Lung (tissue), 11 donors: ENCODE measurements at regions not wholly inside any gene's neighbourhood (a gene's known extent, or its start where the extent isn't known, plus 50 kb on each side); places are given as distances from the start of the nearest gene placed in this dataset.
A peak's percentile ranks its signal among the peaks of the same experiment; 100 is the strongest.

ENCODE experiments used
- ATAC-seq: fragments of 200-7000 bp; cut with Tn5 transposase; one replicate; pipeline ENCODE4 v1.9.1; 2020; ENCODE audit warnings: moderate number of reproducible peaks; ENCODE audit not compliant: insufficient read depth, low FRiP score
- DNase-seq, 3 donors: peaks; one replicate each; pipeline ENCODE4 v3.0.0-alpha.2; 2013 to 2017
- H3K27ac ChIP-seq, 2 donors: one replicate each; pipeline ENCODE4 v1.5.1; 2013; ENCODE audit warnings: mild to moderate bottlenecking in 2 of 2, moderate library complexity in 2 of 2, control low read depth in 1 of 2, inconsistent platforms in 1 of 2, low read depth in 1 of 2, low read length in 1 of 2
- H3K27me3 ChIP-seq, 3 donors: one replicate each; pipeline ENCODE4 v1.5.1; 2013; ENCODE audit warnings: low read length in 2 of 3; ENCODE audit not compliant: control insufficient read depth in 3 of 3, insufficient read depth in 3 of 3
- H3K36me3 ChIP-seq, 4 donors: one replicate each; pipeline ENCODE4 v1.5.1; 2013; ENCODE audit warnings: low read length in 4 of 4, mild to moderate bottlenecking in 1 of 4, moderate library complexity in 1 of 4; ENCODE audit not compliant: control insufficient read depth in 4 of 4, insufficient read depth in 4 of 4
- H3K4me1 ChIP-seq, 5 donors: one replicate each; pipeline ENCODE4 v1.5.1; 2013; ENCODE audit warnings: low read length in 5 of 5, mild to moderate bottlenecking in 2 of 5, moderate library complexity in 1 of 5; ENCODE audit not compliant: control insufficient read depth in 5 of 5, insufficient read depth in 5 of 5
- H3K4me3 ChIP-seq: one replicate; pipeline ENCODE4 v1.5.1; 2013; ENCODE audit warnings: mild to moderate bottlenecking, control low read depth, moderate library complexity
- H3K9ac ChIP-seq, 2 donors: one replicate each; pipeline ENCODE4 v1.5.1; 2013; ENCODE audit warnings: low read length in 2 of 2, control low read depth in 1 of 2; ENCODE audit not compliant: insufficient read depth in 1 of 2
- H3K9me3 ChIP-seq, 4 donors: one replicate each; pipeline ENCODE4 v1.5.1; 2013; ENCODE audit warnings: low read length in 3 of 4, mild to moderate bottlenecking in 1 of 4, moderate library complexity in 1 of 4; ENCODE audit not compliant: control insufficient read depth in 4 of 4, insufficient read depth in 3 of 4
- CTCF ChIP-seq: IDR thresholded peaks from 2 replicates; pipeline ENCODE4 v1.5.1; 2012; ENCODE audit warnings: mild to moderate bottlenecking; ENCODE audit errors: control extremely low read depth, extremely low read depth
- WGBS, 2 donors: extraction: QIAGEN DNeasy Blood & Tissue Kit; methylation state at CpG; one replicate each; pipeline ENCODE4 v1.1.7; 2013; 5-methylcytosine and 5-hydroxymethylcytosine counted together
- donor health status: control.
- donor health status: control.
- donor health status: Bipolar disorder and iron deficiency.
- donor health status: healthy.
- donor health status: DM: yes; HTN: yes; CAD: no.

- no peak overlapping the region for H3K9ac ChIP-seq
- no peak for TF ChIP-seq CTCF
- no peaks in the 10 kb centered on the region for H3K36me3 ChIP-seq
- H3K4me3 ChIP-seq, result no peak overlapping the region
- 38 to 40% methylated on average over 3 of the region's 3 CpGs for WGBS, 2 donors
- no peak for DNase-seq
- no peaks in the 10 kb centered on the region for H3K27me3 ChIP-seq
- H3K27ac ChIP-seq, result no peak overlapping the region
- peaks cover 0 to 17% (median 0%) of the 10 kb centered on the region in 5 donors for H3K4me1 ChIP-seq
- ATAC-seq, result no peak
- no peaks in the 10 kb centered on the region for H3K9me3 ChIP-seq
These were observed 1598.7 kb upstream of the ACVR2A start for GRCh38 chr2:146246002-146246735.

- 70 to 71% methylated on average over 2 of the region's 2 CpGs for WGBS, 2 donors
- Histone ChIP-seq H3K27ac (no peak overlapping the region), H3K4me3 (no peak overlapping the region), H3K9ac (no peak overlapping the region), H3K9me3 (no peaks in the 10 kb centered on the region), H3K36me3 (no peaks in the 10 kb centered on the region), H3K27me3 (no peaks in the 10 kb centered on the region), H3K4me1 (peaks cover 0 to 17% (median 0%) of the 10 kb centered on the region in 5 donors)
- no peak for ATAC-seq
- peak in 1 of 3 donors; percentile 78 for DNase-seq
- TF ChIP-seq CTCF, result no peak
These were observed 1600.0 kb upstream of the ACVR2A start for GRCh38 chr2:146244830-146245229.

DNA sequence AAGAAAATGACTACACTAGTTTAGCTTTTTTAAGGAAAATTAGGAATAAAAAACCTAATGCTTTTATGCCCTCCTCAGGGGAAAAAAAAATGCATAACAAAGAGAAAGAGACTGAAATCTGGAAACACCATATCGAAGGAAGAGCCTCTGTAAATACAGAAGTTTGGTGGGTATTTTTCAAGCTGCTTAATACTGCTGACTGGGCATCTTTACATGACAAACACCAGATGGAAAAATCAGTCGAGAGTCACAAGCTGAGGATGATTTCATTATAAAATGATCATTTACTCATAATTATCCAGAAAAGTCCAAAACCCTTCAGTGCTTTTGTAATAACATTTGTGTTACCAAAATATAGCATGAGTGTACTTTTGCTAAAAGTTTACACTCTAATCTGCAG lies 1600.7 kb upstream of the ACVR2A start:
- TF ChIP-seq CTCF, result no peak
- WGBS, 2 donors, result 57 to 75% methylated on average over 2 of the region's 2 CpGs
- DNase-seq (peak in 1 of 3 donors; percentile 82), ATAC-seq (no peak)
- H3K9ac ChIP-seq, result peak overlapping the region in 1 of 2 donors; percentile 28
- H3K4me1 ChIP-seq, result peaks cover 0 to 17% (median 0%) of the 10 kb centered on the region in 5 donors
- H3K36me3 ChIP-seq, result no peaks in the 10 kb centered on the region
- H3K27ac ChIP-seq, result no peak overlapping the region
- no peaks in the 10 kb centered on the region for H3K27me3 ChIP-seq
- no peak overlapping the region for H3K4me3 ChIP-seq
- H3K9me3 ChIP-seq, result no peaks in the 10 kb centered on the region
